Tibial artery (tissue), 4 donors: ENCODE measurements at regions not wholly inside any gene's neighbourhood (a gene's known extent, or its start where the extent isn't known, plus 50 kb on each side); places are given as distances from the start of the nearest gene placed in this dataset.

Source experiments
- DNase-seq, 2 donors: peaks; one replicate each; pipeline ENCODE4 v3.0.0-alpha.2; 2019
- H3K27ac ChIP-seq, 2 donors: fragments of 200-600 bp; sonication (generic) in 1 of 2; 1 replicate in 1 of 2; 2 replicates in 1 of 2; pipeline ENCODE4 v1.5.1; 2018 to 2019; ENCODE audit warnings: mild to moderate bottlenecking in 1 of 2
- H3K27me3 ChIP-seq, 2 donors: fragments of 200-600 bp; sonication (generic) in 1 of 2; one replicate each; pipeline versions ENCODE4 v1.5.1 to v1.6.0; 2016 to 2019
- H3K36me3 ChIP-seq, 3 donors: fragments of 200-600 bp; sonication (generic) in 2 of 3; one replicate each; pipeline ENCODE4 v1.5.1; 2016 to 2019; ENCODE audit warnings: mild to moderate bottlenecking in 2 of 3
- H3K4me1 ChIP-seq, 4 donors: fragments of 200-600 bp; sonication (generic) in 2 of 4; 1 replicate in 3 of 4; 2 replicates in 1 of 4; pipeline ENCODE4 v1.5.1; 2016 to 2019
- H3K4me3 ChIP-seq, 2 donors: fragments of 200-600 bp; sonication (generic) in 1 of 2; 1 replicate in 1 of 2; 2 replicates in 1 of 2; pipeline ENCODE4 v1.5.1; 2018 to 2019; ENCODE audit warnings: mild to moderate bottlenecking in 2 of 2
- H3K9me3 ChIP-seq, 3 donors: fragments of 200-600 bp; sonication (generic) in 1 of 3; one replicate each; pipeline ENCODE4 v1.5.1; 2016 to 2019
- intact Hi-C: fragments of 100-400 bp; cut with DNase I; formaldehyde crosslinking; loops from one replicate; pipeline ENCODE4 v1.15.0; 2023; ENCODE audit warnings: low total_unique reads
- TF ChIP-seq, protein P1 (sequence below), 2 experiments: fragments of 200-600 bp in 1 of 2; fragments of 450-650 bp in 1 of 2; IDR thresholded peaks; one replicate each; pipeline ENCODE4 v1.5.1; 2017 to 2019; ENCODE audit warnings: antibody characterized with exemption in 2 of 2, mild to moderate bottlenecking in 1 of 2, moderate library complexity in 1 of 2

DNA sequence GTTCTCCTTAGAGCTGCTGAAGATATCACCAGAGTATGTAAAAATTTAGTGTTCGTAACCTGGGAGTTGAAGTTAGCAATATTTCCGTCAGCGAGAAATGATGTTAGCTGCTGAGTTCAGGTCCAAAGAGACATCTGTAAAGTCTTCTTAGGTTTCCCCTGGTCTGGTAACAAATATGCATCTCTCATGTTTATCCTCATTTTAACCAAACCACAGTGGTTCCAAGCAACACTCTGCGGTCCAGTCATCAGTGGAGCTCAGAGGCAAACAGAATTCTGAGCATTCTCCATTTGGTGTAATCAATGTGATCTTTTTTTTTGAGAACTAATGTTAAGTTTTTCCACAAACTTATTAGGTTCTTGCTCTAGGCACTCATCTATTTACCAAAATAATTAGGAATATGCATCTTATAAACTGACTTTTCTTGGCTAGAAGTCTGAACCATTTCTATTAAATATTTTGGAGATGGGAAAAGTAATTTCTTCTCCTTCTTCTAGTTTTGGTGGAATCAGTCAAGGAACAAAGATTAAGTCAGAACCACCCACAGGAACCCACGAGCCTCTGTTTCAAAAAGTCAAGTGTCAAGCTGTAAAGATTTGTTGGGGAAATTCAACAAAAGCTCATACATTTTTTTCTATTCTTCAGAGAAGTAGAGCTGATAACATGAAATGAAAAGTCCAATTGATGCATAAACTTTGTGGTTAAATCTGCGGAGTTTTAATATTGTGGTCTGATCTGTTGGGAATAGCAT lies 64.7 kb downstream of the IFNG start:
- H3K27me3 ChIP-seq: no peaks in the 10 kb centered on the region
- no peaks in the 10 kb centered on the region for H3K36me3 ChIP-seq
- H3K4me1 ChIP-seq: no peaks in the 10 kb centered on the region
- no peaks in the 10 kb centered on the region for H3K9me3 ChIP-seq
- no peak overlapping the region for H3K27ac ChIP-seq
- no peak for DNase-seq
- intact Hi-C loops: no loop called here
- TF ChIP-seq, protein P1, sequence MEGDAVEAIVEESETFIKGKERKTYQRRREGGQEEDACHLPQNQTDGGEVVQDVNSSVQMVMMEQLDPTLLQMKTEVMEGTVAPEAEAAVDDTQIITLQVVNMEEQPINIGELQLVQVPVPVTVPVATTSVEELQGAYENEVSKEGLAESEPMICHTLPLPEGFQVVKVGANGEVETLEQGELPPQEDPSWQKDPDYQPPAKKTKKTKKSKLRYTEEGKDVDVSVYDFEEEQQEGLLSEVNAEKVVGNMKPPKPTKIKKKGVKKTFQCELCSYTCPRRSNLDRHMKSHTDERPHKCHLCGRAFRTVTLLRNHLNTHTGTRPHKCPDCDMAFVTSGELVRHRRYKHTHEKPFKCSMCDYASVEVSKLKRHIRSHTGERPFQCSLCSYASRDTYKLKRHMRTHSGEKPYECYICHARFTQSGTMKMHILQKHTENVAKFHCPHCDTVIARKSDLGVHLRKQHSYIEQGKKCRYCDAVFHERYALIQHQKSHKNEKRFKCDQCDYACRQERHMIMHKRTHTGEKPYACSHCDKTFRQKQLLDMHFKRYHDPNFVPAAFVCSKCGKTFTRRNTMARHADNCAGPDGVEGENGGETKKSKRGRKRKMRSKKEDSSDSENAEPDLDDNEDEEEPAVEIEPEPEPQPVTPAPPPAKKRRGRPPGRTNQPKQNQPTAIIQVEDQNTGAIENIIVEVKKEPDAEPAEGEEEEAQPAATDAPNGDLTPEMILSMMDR (IDR thresholded peaks at IDR 0.05): no peak
- no peak overlapping the region for H3K4me3 ChIP-seq

DNA sequence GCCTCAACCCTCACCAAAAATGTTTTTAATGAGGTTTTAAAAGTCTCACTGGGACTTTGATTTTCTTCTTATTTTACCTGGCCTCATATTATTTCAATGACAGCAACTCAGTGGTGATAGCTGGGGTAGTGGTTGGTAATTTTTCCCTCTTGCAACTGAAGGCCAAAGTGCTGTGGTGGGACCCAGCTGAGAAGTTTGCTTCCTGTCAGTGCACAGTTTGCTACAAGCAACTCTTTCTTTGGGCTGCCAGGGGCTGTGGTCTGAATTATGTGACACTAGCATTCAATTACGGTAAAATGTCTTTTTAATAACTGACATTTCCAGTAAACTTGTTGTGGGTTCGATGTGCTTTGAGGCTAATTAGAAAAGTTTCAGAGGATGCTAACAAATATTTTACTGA lies 65.3 kb downstream of the IFNG start:
- intact Hi-C loops: no loop called here
- no peaks in the 10 kb centered on the region for H3K4me1 ChIP-seq

DNA sequence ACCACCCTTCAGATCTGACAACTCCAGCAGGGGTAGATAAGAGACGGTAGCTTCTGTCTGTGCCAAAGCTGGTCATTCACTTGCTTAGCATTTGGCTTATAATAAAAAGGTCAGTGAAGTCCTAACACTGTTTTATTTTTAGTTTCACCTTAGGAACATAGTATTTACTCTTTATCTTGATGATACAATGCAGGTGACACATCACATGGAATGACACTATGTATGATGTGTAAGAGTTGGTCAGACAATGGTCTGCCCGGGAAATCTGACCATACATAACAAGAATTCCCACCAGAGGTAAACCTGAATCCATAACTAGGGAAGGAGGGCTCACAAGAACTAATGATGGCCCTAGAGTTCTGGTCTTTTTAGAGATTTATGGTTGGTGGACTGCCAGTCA lies 66.6 kb downstream of the IFNG start:
- H3K36me3 ChIP-seq: no peaks in the 10 kb centered on the region
- H3K27me3 ChIP-seq: no peaks in the 10 kb centered on the region
- TF ChIP-seq, protein P1 (IDR thresholded peaks at IDR 0.05): no peak
- no peak overlapping the region for H3K27ac ChIP-seq
- intact Hi-C loops: no loop called here
- H3K4me1 ChIP-seq: no peaks in the 10 kb centered on the region
- DNase-seq: no peak
- peaks cover 0 to 9% (median 5%) of the 10 kb centered on the region in 3 donors for H3K9me3 ChIP-seq
- H3K4me3 ChIP-seq: no peak overlapping the region

More for the DNA sequence above, 65.3 kb downstream of the IFNG start:
- DNase-seq: no peak
- no peak overlapping the region for H3K4me3 ChIP-seq
- H3K9me3 ChIP-seq: peaks cover 0 to 3% (median 1%) of the 10 kb centered on the region in 3 donors
- no peak overlapping the region for H3K27ac ChIP-seq
- H3K36me3 ChIP-seq: no peaks in the 10 kb centered on the region
- TF ChIP-seq, protein P1 (IDR thresholded peaks at IDR 0.05): no peak
- H3K27me3 ChIP-seq: no peaks in the 10 kb centered on the region

DNA sequence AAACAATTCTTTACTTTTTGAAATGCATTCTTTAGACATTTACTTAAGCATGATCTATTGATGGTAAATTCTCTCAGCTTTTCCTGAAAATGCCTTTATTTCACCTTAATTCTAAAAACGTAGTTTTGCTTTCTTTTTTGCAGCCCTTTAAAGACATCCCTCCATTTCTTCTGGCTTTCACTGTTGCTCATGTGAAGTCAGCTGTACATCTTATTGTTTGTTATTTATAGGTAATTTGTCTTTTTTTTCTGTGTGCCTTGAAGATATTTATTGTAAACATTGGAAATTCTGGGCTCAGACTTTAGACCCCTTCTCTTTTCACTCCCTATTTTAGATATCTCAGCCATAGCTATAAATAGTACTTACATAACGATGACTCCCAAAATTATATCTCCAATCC lies 70.4 kb downstream of the IFNG start:
- TF ChIP-seq, protein P1 (IDR thresholded peaks at IDR 0.05): no peak

DNA sequence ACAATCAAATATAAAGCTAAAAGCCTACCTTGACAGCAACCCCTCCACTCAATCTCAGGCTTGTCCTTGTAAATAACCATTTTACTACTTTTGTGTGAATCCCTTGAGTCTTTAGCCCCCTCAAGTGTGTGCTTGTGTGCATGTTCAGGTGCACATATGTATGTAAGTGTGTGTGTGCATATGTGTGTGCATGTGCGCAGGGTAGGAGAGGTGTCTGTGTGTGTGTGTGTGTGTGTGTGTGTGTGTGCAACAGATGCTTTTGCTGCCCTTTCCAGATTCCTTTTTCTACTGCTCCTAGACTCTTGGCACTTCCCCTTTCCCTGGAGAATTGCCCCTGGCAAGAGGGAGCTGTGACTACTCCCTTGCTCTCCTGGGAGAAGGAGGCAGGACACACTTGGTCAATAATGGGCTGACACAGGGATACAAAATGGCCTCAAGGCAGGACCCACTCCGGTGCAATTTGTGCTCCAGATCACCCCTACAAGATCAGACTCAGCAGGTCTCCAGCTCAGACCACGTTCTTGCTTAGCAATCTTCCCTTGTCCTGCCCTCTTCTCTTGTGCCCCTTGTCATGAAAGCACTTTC lies 73.4 kb downstream of the IFNG start:
- H3K36me3 ChIP-seq: no peaks in the 10 kb centered on the region
- TF ChIP-seq, protein P1 (IDR thresholded peaks at IDR 0.05): no peak
- H3K27ac ChIP-seq: peak overlapping the region in 1 of 2 donors; percentile 8
- H3K4me1 ChIP-seq: peaks cover 0 to 13% (median 3%) of the 10 kb centered on the region in 4 donors
- peaks cover 0 to 9% (median 5%) of the 10 kb centered on the region in 3 donors for H3K9me3 ChIP-seq
- H3K27me3 ChIP-seq: no peaks in the 10 kb centered on the region
- intact Hi-C loops: no loop called here
- peak in 1 of 2 donors; percentile 70 for DNase-seq
- H3K4me3 ChIP-seq: no peak overlapping the region

More for the DNA sequence above, 70.4 kb downstream of the IFNG start:
- Histone ChIP-seq H3K9me3 (peaks cover 0 to 9% (median 5%) of the 10 kb centered on the region in 3 donors), H3K27me3 (no peaks in the 10 kb centered on the region), H3K36me3 (no peaks in the 10 kb centered on the region), H3K4me1 (peaks cover 0 to 13% (median 3%) of the 10 kb centered on the region in 4 donors), H3K27ac (no peak overlapping the region), H3K4me3 (no peak overlapping the region)
- DNase-seq: no peak
- intact Hi-C loops: no loop called here
